MM.1S (cell line): ENCODE measurements at regions not wholly inside any gene's neighbourhood (a gene's known extent, or its start where the extent isn't known, plus 50 kb on each side); places are given as distances from the start of the nearest gene placed in this dataset.

Experiments used
- DNase-seq: peaks from one replicate; pipeline ENCODE4 v3.0.0-alpha.2; 2015
- H2AFZ ChIP-seq: fragments of 300-600 bp; sonication (generic); 2 replicates; pipeline ENCODE4 v1.6.0; 2016; ENCODE audit warnings: antibody characterized with exemption, low read length
- H3F3A ChIP-seq: fragments of 300-600 bp; sonication (generic); 2 replicates; pipeline ENCODE4 v1.6.1; 2016; ENCODE audit warnings: mild to moderate bottlenecking, antibody characterized with exemption, low read length, moderate library complexity, mixed read lengths; ENCODE audit not compliant: insufficient read depth
- H3K27ac ChIP-seq: fragments of 300-600 bp; sonication (generic); 2 replicates; pipeline ENCODE4 v1.5.1; 2016; ENCODE audit warnings: mild to moderate bottlenecking, low read length
- H3K27me3 ChIP-seq: fragments of 300-600 bp; sonication (generic); replicated peaks from 2 replicates; pipeline ENCODE4 v1.6.0; 2016; ENCODE audit warnings: low read length; ENCODE audit not compliant: insufficient read depth
- H3K36me3 ChIP-seq: fragments of 300-600 bp; sonication (generic); replicated peaks from 2 replicates; pipeline ENCODE4 v1.6.1; 2016; ENCODE audit warnings: mild to moderate bottlenecking, low read length, mixed read lengths; ENCODE audit not compliant: insufficient read depth
- H3K4me1 ChIP-seq: fragments of 300-600 bp; sonication (generic); 2 replicates; pipeline ENCODE4 v1.6.1; 2016; ENCODE audit warnings: low read length, mixed read lengths
- H3K4me2 ChIP-seq: fragments of 300-600 bp; sonication (generic); 2 replicates; pipeline ENCODE4 v1.6.0; 2016; ENCODE audit warnings: low read depth, low read length
- H3K4me3 ChIP-seq: fragments of 300-600 bp; sonication (generic); 2 replicates; pipeline ENCODE4 v1.5.1; 2016; ENCODE audit warnings: low read length, mixed read lengths
- H3K79me2 ChIP-seq: fragments of 300-600 bp; sonication (generic); 2 replicates; pipeline ENCODE4 v1.6.1; 2016; ENCODE audit warnings: mixed run types, low read length, mixed read lengths
- H3K9ac ChIP-seq: fragments of 300-600 bp; sonication (generic); 2 replicates; pipeline ENCODE4 v1.6.1; 2016; ENCODE audit warnings: low read length, mixed read lengths
- H3K9me2 ChIP-seq: fragments of 300-600 bp; sonication (generic); replicated peaks from 2 replicates; pipeline ENCODE4 v1.6.1; 2016; ENCODE audit warnings: mild to moderate bottlenecking, low read length, mixed read lengths; ENCODE audit not compliant: insufficient read depth
- H3K9me3 ChIP-seq: fragments of 300-600 bp; sonication (generic); replicated peaks from 2 replicates; pipeline ENCODE4 v1.6.1; 2016; ENCODE audit warnings: mild to moderate bottlenecking, low read length, mixed read lengths; ENCODE audit not compliant: insufficient read depth
- H4K20me1 ChIP-seq: fragments of 300-600 bp; sonication (generic); 2 replicates; pipeline ENCODE4 v1.6.1; 2016; ENCODE audit warnings: mild to moderate bottlenecking, low read length, moderate library complexity, mixed read lengths; ENCODE audit not compliant: insufficient read depth
- CTCF ChIP-seq: fragments of 300-600 bp; sonication (generic); IDR thresholded peaks from 2 replicates; pipeline ENCODE4 v1.5.1; 2016; ENCODE audit warnings: antibody characterized with exemption, low read length, mixed read lengths
- EZH2 ChIP-seq: fragments of 300-600 bp; sonication (generic); optimal IDR thresholded peaks from 2 replicates; pipeline ENCODE3; 2017; ENCODE audit warnings: low read depth, mild to moderate bottlenecking, antibody characterized with exemption, low read length, mixed read lengths
- EZH2phosphoT487 ChIP-seq: fragments of 300-600 bp; sonication (generic); IDR thresholded peaks from 2 replicates; pipeline ENCODE4 v1.6.1; 2018; ENCODE audit warnings: antibody characterized with exemption, low read length

DNA sequence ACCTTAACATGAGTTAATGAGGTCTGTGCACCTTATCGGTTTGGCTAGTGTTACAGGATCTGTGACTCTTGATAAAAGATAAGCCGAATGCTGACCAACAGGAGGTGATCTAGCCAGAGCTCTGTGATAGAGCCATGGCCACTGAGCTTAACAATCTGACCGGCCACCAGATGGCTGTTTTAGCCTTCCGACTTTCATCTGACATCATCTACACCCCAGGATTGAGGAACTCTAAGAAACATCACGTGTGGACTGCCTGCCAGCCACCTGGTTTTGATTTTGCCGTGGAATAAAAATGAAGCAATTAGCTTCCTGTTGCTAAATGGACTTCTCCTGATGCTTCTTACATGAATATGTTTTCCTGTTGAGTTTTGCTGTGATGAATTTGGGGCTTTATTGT lies 281.3 kb downstream of the CEMIP2 start:
- H3K4me1 ChIP-seq, result no peaks in the 10 kb centered on the region
- H3K9ac ChIP-seq, result no peak overlapping the region
- H2AFZ ChIP-seq, result no peak overlapping the region
- H3K27me3 ChIP-seq, result no peaks in the 10 kb centered on the region
- H3K79me2 ChIP-seq, result no peaks in the 10 kb centered on the region
- H3K36me3 ChIP-seq, result no peaks in the 10 kb centered on the region
- H3K4me2 ChIP-seq, result no peak overlapping the region
- no peak overlapping the region for H3K27ac ChIP-seq
- H3F3A ChIP-seq, result no peaks in the 10 kb centered on the region
- no peak for TF ChIP-seq CTCF
- no peak for TF ChIP-seq EZH2phosphoT487
- H4K20me1 ChIP-seq, result no peaks in the 10 kb centered on the region
- H3K9me2 ChIP-seq, result no peaks in the 10 kb centered on the region
- no peak overlapping the region for H3K4me3 ChIP-seq
- H3K9me3 ChIP-seq, result no peaks in the 10 kb centered on the region
- DNase-seq, result no peak

GRCh38 chr9:71485326-71485725 lies 283.0 kb downstream of the CEMIP2 start:
- DNase-seq, result no peak
- Histone ChIP-seq H3K9me3 (no peaks in the 10 kb centered on the region), H3K4me3 (no peak overlapping the region), H3K9me2 (no peaks in the 10 kb centered on the region), H3K79me2 (no peaks in the 10 kb centered on the region), H3K36me3 (no peaks in the 10 kb centered on the region), H2AFZ (no peak overlapping the region), H3F3A (no peaks in the 10 kb centered on the region), H3K4me2 (no peak overlapping the region), H4K20me1 (no peaks in the 10 kb centered on the region), H3K27ac (no peak overlapping the region), H3K27me3 (no peaks in the 10 kb centered on the region), H3K4me1 (no peaks in the 10 kb centered on the region), H3K9ac (no peak overlapping the region)
- TF ChIP-seq EZH2phosphoT487 (no peak), EZH2 (no peak), CTCF (no peak)

DNA sequence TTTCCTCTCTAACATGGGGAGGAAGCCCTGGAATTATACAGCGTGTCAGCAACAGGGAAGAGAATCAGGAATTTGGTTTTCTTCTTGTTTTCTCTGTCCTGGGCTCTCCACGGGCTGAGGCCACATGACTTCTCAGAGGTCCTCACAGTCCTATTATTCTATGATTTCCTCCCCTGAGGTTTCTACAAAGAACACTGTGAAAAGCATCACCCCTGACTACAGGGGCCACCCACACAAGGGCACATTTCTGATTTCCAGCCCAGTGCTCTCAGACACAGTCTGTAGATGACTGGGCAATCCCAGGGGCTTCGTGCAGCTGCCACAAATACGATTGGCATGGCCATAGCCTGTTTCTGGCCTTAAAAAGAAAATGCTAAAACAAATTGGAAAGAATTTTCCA lies 284.9 kb downstream of the CEMIP2 start:
- Histone ChIP-seq H2AFZ (no peak overlapping the region), H3K27me3 (no peaks in the 10 kb centered on the region), H3F3A (no peaks in the 10 kb centered on the region), H3K27ac (no peak overlapping the region), H3K4me1 (no peaks in the 10 kb centered on the region), H3K9me2 (no peaks in the 10 kb centered on the region), H3K9me3 (no peaks in the 10 kb centered on the region), H3K36me3 (no peaks in the 10 kb centered on the region), H3K4me2 (no peak overlapping the region), H4K20me1 (no peaks in the 10 kb centered on the region), H3K9ac (no peak overlapping the region), H3K4me3 (no peak overlapping the region), H3K79me2 (no peaks in the 10 kb centered on the region)
- DNase-seq, result no peak
- TF ChIP-seq CTCF (no peak), EZH2 (no peak), EZH2phosphoT487 (no peak)

- Histone ChIP-seq H3K79me2 (no peaks in the 10 kb centered on the region), H3K9ac (no peak overlapping the region), H3K27ac (no peak overlapping the region), H3K36me3 (no peaks in the 10 kb centered on the region), H3K9me3 (no peaks in the 10 kb centered on the region), H4K20me1 (no peaks in the 10 kb centered on the region), H3K4me3 (no peak overlapping the region), H3F3A (no peaks in the 10 kb centered on the region), H3K4me1 (no peaks in the 10 kb centered on the region), H2AFZ (no peak overlapping the region), H3K9me2 (no peaks in the 10 kb centered on the region), H3K4me2 (no peak overlapping the region), H3K27me3 (no peaks in the 10 kb centered on the region)
- DNase-seq, result no peak
- TF ChIP-seq EZH2phosphoT487 (no peak), CTCF (no peak), EZH2 (no peak)
Measured at GRCh38 chr9:71479621-71480020, 288.7 kb downstream of the CEMIP2 start.
